ENCODE measurements at regions not wholly inside any gene's neighbourhood (a gene's known extent, or its start where the extent isn't known, plus 50 kb on each side); places are given as distances from the start of the nearest gene placed in this dataset.

DNA sequence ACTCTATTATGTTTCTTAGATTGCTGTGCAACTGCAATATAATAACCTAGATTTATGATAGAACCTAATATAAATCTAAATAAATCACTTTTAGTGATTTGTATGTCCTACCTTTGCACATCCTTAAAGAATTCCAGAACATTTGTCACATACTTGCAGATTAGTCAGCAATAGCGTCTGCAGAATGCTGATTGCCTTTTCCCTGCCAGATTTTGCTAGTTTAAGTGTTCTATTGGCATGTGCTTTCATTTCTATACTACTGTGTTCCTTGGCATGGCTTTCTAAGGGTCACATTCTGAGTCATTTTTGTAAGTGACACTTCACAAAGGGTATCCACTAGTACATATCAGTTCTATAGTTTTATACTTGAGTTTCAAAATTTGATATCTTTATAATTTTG lies 303.1 kb upstream of the GIMD1 start:
- DNase-seq = no peak

- no peak for DNase-seq
Measured at GRCh38 chr4:106670976-106671375, 302.4 kb upstream of the GIMD1 start.

- DNase-seq = no peak
Measured at GRCh38 chr4:106659371-106659770, 290.8 kb upstream of the GIMD1 start.

DNA sequence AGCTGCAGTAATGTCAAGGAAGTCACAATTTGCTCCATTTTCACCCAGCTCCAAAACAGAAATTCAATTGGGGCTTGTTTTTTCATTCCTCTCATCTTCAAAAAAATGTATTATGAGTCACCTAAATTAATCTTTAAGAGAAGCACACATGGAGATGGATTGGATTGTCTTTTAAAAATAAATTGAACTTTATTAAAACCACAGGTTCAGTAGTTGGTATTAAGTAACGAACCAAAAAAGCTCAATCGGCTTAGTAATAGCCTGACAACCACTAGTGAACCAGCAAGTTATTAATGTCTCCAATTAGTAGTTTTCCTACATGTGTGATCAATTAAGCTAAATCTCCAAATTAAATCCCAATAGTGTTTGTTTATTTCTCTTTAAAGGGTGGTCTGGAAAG lies 283.5 kb upstream of the GIMD1 start:
- DNase-seq = no peak

- DNase-seq = no peak
Measured at GRCh38 chr4:106650701-106651100, 282.1 kb upstream of the GIMD1 start.

GRCh38 chr4:106647451-106647850 lies 278.9 kb upstream of the GIMD1 start:
- no peak for DNase-seq

GRCh38 chr4:106629268-106629625 lies 260.7 kb upstream of the GIMD1 start:
- no peak for DNase-seq

DNA sequence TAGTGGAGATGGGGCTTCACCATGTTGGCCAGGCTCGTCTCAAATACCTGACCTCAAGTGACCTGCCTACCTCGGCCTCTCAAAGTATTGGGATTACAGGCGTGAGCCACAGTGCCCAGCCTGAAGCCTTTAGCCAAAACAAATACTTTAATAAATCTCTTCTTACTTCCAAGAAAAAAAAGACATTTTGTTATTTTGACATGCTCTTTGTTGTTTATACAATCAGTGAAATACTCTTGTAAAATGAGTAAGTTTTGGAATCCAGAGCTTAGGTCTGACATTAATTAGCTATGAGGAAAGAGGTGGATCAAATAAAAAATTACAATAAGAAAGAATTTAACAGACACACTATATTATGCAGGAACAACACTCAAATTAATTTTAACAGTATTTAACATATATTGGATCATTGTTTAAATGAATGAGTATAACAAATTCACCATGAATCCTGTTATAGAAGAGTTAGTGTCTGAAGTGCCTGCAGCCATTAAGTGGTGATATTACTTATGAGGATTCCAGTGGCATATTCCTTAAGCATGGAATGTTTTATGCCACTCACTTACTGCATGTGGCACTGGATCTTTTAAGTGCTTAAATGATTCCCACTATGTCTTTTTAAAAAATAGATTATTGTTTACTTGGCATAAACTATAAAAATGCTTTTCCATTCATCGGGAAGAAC lies 260.1 kb upstream of the GIMD1 start:
- no peak for DNase-seq

GRCh38 chr4:106627051-106627450 lies 258.5 kb upstream of the GIMD1 start:
- DNase-seq = no peak

GRCh38 chr4:106624671-106625070 lies 256.1 kb upstream of the GIMD1 start:
- DNase-seq = no peak

- DNase-seq = no peak
Measured at GRCh38 chr4:106618956-106619355, 250.4 kb upstream of the GIMD1 start.

DNA sequence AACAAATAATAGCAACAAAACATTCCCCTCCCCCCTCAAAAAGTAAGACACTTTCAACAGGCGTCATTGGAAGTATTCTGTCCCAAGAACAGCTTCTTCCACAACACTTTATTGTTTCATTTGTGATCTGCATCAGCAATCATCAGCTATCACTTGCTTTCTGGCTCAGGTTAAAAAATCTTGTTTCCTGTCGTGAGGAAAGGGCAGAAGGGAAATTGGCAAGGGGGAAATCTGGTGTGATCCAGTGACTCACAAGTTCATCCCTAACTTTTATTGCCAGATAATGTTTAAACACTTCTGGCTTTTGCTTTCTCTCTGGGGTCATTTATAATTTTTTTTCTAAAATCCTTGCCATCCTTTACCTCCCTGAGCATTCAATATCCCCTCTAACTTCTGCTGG lies 247.4 kb upstream of the GIMD1 start:
- DNase-seq = no peak

DNA sequence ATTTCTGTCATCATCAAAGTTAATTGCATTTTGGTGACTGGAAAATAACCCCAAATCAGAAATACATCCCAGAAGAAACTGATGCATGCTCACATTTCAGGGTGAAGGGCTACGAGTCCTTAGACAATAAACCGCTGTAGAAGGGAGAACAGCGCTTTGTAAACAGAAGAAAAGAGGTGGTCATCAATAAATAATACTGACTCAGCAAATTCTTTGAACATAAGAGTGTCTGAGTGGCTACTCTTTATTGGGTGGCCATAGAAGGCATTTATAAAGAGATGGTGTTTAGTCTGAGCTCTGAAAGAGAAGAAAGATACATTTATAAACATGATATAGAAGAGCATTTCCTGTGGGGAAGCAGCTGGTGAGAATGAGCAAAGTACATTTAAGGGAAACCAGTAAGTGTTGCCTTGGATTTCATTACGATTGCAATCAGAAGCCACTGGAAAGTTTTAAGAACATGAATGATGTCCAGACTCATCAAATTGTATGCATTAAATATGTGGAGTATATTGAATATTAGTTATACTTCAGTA lies 246.9 kb upstream of the GIMD1 start:
- no peak for DNase-seq

DNA sequence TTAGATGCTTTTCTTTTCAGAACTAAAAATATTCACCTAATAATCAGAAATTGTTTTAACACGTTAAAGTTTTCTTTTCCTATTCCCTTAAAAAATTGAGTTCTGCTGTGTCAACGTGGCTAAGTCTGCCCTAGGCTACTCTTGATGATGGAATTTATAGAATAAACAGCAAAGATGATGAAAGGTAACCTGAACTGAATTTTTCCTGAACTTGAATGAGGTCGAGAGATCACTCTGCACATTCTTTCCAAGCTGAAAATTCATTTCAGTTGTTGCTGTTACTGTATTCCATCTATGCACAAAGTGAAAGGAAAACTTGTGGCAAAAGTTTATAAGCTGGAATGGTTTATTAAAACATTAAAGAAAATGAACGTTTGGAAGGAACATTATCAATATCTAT lies 245.9 kb upstream of the GIMD1 start:
- DNase-seq = no peak

- no peak for DNase-seq
Measured at GRCh38 chr4:106609917-106610316, 241.3 kb upstream of the GIMD1 start.

DNA sequence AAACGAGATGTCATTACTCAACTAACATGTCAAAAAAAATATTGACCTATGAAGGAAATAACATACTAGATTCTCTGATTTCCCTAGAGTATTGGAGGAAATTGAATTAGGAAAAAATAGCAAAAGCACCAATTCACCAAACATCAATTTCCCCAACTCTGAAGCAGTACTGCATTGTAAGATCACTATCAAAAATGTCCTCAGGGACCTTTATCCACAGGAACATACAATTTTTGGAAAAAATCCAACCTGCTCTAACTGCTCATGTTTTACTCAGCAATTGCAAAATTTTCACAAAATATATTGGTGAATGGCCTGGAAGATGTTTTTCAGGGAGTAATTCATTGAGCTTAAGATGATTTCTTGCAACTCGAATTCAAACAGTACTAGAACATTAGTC lies 239.0 kb upstream of the GIMD1 start:
- no peak for DNase-seq

GRCh38 chr4:106604319-106605051 lies 235.9 kb upstream of the GIMD1 start:
- DNase-seq = no peak

DNA sequence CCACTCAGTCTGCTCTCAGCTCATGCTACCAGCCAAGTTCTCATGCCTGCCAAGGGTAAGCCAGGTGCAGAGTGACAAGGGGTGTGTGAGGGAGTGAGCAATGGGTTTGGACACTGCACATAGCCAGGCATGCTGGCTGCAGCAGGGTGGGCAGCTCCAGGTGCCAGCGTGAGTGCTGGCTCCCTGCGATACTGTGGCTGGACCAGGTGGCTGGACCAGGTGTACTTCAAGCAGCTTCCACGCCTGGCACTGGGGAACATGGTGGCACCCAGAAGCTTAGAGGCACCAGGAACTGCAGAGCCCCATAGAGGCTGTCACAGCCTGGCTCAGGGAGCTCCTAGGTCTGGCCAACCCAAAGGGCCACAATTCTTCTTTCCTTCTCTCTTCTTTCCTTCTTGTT lies 234.9 kb upstream of the GIMD1 start:
- DNase-seq = no peak

- DNase-seq = no peak
Measured at GRCh38 chr4:106602711-106603110, 234.1 kb upstream of the GIMD1 start.

DNA sequence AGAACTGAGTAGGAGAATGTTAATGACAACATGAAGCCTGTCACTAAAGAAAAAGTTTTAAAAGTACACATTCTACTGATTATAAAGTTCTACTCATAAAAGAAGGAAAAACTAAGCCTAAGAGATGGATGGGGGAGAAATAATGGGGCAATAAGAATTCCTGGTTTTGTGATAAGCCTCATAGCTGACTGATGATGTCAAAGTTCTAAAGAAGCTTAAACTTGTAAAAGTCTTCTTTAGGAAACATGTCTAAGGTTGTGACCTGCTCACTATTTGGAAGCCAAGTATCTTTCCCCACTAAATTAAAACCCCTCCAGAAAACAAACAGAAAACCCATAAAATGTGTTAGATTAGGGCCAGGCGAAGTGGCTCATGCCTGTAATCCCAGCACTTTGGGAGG lies 232.9 kb upstream of the GIMD1 start:
- DNase-seq = no peak

GRCh38 chr4:106595906-106596305 lies 227.3 kb upstream of the GIMD1 start:
- no peak for DNase-seq

DNA sequence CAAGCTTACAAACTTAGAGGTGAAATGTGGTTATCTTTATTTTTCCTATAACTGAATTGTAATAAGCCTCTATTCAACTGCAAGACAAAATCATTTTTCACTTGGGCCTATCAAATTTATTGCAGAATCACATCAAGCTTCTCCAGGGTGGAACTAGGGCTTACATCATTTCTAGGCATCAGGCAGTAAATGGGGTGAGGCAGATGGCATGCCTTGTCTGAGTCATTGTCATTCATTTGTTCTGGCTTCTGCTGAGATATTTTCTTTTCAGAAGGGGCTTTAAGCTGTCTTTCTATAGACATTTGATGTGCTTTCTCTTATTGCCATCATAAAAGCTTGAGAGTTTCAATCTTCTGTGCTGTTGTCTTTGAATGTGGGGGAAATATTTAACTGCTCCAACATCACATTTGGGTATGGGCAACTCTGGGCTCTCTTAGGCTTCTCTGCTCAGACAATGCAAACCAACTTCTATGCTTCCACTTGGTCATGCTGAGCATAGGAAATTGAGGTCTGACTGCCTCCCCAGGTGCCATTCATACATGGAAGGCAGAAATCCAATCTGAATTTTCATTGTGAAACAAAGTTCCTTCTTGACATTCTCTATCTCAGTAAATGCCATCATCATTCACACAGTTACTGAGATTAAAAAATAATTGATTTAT lies 225.8 kb upstream of the GIMD1 start:
- no peak for DNase-seq

DNA sequence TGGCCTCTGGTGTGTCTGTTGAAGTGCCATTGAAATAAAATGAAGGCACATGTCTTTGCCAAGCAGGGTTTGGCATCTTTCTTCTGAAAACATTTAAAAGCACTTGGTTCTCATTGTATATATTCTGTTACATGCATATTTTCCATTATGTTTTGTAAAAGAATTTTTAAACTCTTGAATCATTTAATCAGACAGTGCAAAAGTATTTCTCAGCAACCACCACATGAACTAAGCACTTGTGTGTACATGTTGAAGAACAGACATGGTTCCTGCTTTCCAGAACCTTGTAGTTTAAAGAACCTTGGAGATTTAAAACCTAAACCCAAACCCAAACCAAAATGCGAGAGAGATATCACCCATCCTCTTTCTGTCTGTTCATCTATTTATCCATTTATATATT lies 220.3 kb upstream of the GIMD1 start:
- DNase-seq = no peak

DNA sequence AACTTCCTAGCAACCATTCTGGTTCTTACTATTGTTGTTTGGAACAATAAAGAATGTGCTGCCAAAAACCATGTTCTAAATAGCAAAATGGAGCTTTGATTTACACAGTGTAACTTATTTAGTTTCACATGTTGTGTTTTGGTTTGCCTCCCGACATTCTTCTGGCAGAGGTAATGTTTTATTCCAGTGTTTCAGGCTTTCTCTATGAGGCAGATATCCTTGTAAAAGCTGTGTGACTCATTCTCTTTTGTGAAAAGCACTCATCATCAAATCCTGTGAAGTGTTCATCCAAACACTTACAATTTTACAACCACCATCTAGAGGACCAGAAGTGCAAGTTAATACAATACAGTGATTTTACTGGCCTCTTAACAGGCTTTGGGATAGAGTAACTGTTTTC lies 219.0 kb upstream of the GIMD1 start:
- DNase-seq = no peak
